H1 (cell line): ENCODE measurements at regions not wholly inside any gene's neighbourhood (a gene's known extent, or its start where the extent isn't known, plus 50 kb on each side); places are given as distances from the start of the nearest gene placed in this dataset.

Source experiments
- CTCF ChIA-PET: fragments of 300-600 bp; sonication (Branson Sonifier 250); formaldehyde crosslinking; loops from one replicate; lab custom pipeline; 2021; ENCODE audit not compliant: partially characterized antibody; lab: Charles Lee
- POLR2A ChIA-PET: fragments of 300-600 bp; sonication (Branson Sonifier 250); formaldehyde crosslinking; loops from one replicate; lab custom pipeline; 2021; ENCODE audit warnings: inconsistent platforms; ENCODE audit not compliant: partially characterized antibody; lab: Charles Lee
- DNase-seq, 2 experiments: peaks; one replicate each; pipeline versions ENCODE4 v3.0.0 to v3.0.0-alpha.2; 2010 to 2022; ENCODE audit warnings: low spot score in 2 of 2, low read depth in 1 of 2, mixed read lengths in 1 of 2
- FAIRE-seq: peaks from 2 replicates; lab custom pipeline; 2011; peaks lifted over from hg19 to GRCh38; lab: Jason Lieb, UNC
- H2AFZ ChIP-seq: 2 replicates; pipeline ENCODE4 v1.8.1; 2012; ENCODE audit warnings: low read length, inconsistent platforms
- H2AK5ac ChIP-seq: 2 replicates; pipeline ENCODE4 v1.6.1; 2013; ENCODE audit warnings: low read depth, low read length
- H2BK120ac ChIP-seq: replicated peaks from 2 replicates; pipeline ENCODE3; 2013; ENCODE audit warnings: low read depth, low read length, inconsistent platforms
- H2BK12ac ChIP-seq: 2 replicates; pipeline ENCODE4 v1.6.1; 2013; ENCODE audit warnings: low read depth, low read length
- H2BK15ac ChIP-seq: 2 replicates; pipeline ENCODE4 v1.6.1; 2013; ENCODE audit warnings: low read length
- H2BK20ac ChIP-seq: 2 replicates; pipeline ENCODE4 v1.6.1; 2013; ENCODE audit warnings: low read length
- H2BK5ac ChIP-seq: 2 replicates; pipeline ENCODE4 v1.6.1; 2013; ENCODE audit warnings: low read depth, low read length
- H3K14ac ChIP-seq: 2 replicates; pipeline ENCODE4 v1.6.1; 2013; ENCODE audit warnings: inconsistent platforms; ENCODE audit not compliant: insufficient read length
- H3K18ac ChIP-seq: 2 replicates; pipeline ENCODE4 v1.6.1; 2013; ENCODE audit warnings: low read length; ENCODE audit errors: extremely low read depth
- H3K23ac ChIP-seq: 2 replicates; pipeline ENCODE4 v1.6.1; 2013; ENCODE audit warnings: inconsistent platforms; ENCODE audit not compliant: insufficient read length
- H3K23me2 ChIP-seq: 2 replicates; pipeline ENCODE4 v1.6.1; 2013; ENCODE audit warnings: low read depth, low read length
- H3K27ac ChIP-seq: 2 replicates; pipeline ENCODE4 v1.6.1; 2011; ENCODE audit warnings: low read depth, low read length, inconsistent platforms
- H3K27me3 ChIP-seq, 4 experiments: replicated peaks in 1 of 4; 1 replicate in 1 of 4; 2 replicates in 3 of 4; pipeline versions ENCODE4 v1.6.1 to v1.8.1; 2011 to 2013; ENCODE audit warnings: low read length in 3 of 4, mild to moderate bottlenecking in 3 of 4, inconsistent platforms in 2 of 4, mixed read lengths in 2 of 4, moderate library complexity in 1 of 4; ENCODE audit not compliant: control insufficient read depth in 3 of 4, insufficient read depth in 3 of 4; ENCODE audit errors: extremely low read depth in 1 of 4
- H3K36me3 ChIP-seq, 4 experiments: 2 replicates each; pipeline versions ENCODE4 v1.6.1 to v1.8.1; 2011 to 2013; ENCODE audit warnings: mild to moderate bottlenecking in 4 of 4, low read length in 3 of 4, moderate library complexity in 2 of 4, control low read depth in 1 of 4, inconsistent platforms in 1 of 4; ENCODE audit not compliant: insufficient read depth in 4 of 4, control insufficient read depth in 2 of 4
- H3K4ac ChIP-seq: replicated peaks from 2 replicates; pipeline ENCODE3; 2013; ENCODE audit warnings: low read length, low read depth, mixed read lengths, inconsistent platforms; ENCODE audit not compliant: insufficient read length
- H3K4me1 ChIP-seq, 4 experiments: replicated peaks in 1 of 4; 1 replicate in 1 of 4; 2 replicates in 3 of 4; pipeline versions ENCODE4 v1.6.1 to v1.8.1; 2011 to 2013; ENCODE audit warnings: low read length in 3 of 4, inconsistent platforms in 2 of 4, mixed read lengths in 1 of 4; ENCODE audit not compliant: insufficient read depth in 4 of 4, control insufficient read depth in 3 of 4
- H3K4me2 ChIP-seq, 2 experiments: 2 replicates each; pipeline versions ENCODE4 v1.6.1 to v1.8.1; 2011 to 2013; ENCODE audit warnings: low read depth in 2 of 2, low read length in 2 of 2, control low read depth in 1 of 2, inconsistent platforms in 1 of 2, mild to moderate bottlenecking in 1 of 2; ENCODE audit not compliant: insufficient read depth in 1 of 2
- H3K4me3 ChIP-seq, 4 experiments: fragments of 200-600, 300-600 bp in 1 of 4; sonication (generic), shearing (Covaris generic), sonication (Bioruptor Twin) in 1 of 4; 2 replicates each; pipeline versions ENCODE4 v1.5.1 to v1.8.1; 2011 to 2016; ENCODE audit warnings: low read length in 4 of 4, low read depth in 3 of 4, control low read depth in 2 of 4, inconsistent platforms in 2 of 4, mild to moderate bottlenecking in 2 of 4, mixed read lengths in 1 of 4, moderate library complexity in 1 of 4; ENCODE audit not compliant: insufficient read depth in 2 of 4; ENCODE audit errors: extremely low read depth in 1 of 4
- H3K56ac ChIP-seq: replicated peaks from 2 replicates; pipeline ENCODE3; 2013; ENCODE audit warnings: low read depth, mild to moderate bottlenecking, mixed read lengths, low read length, inconsistent platforms; ENCODE audit not compliant: insufficient read length
- H3K79me1 ChIP-seq: 2 replicates; pipeline ENCODE4 v1.6.1; 2013; ENCODE audit warnings: low read depth, low read length, control low read depth
- H3K79me2 ChIP-seq, 2 experiments: 2 replicates each; pipeline versions ENCODE4 v1.6.1 to v1.8.1; 2012 to 2013; ENCODE audit warnings: low read length in 2 of 2, mild to moderate bottlenecking in 2 of 2, inconsistent platforms in 1 of 2; ENCODE audit not compliant: insufficient read depth in 2 of 2, control insufficient read depth in 1 of 2
- H3K9ac ChIP-seq, 4 experiments: replicated peaks in 1 of 4; 1 replicate in 1 of 4; 2 replicates in 3 of 4; pipeline versions ENCODE4 v1.6.1 to v1.8.1; 2011 to 2013; ENCODE audit warnings: low read depth in 3 of 4, low read length in 3 of 4, control low read depth in 2 of 4, mild to moderate bottlenecking in 2 of 4, moderate library complexity in 2 of 4, inconsistent platforms in 1 of 4; ENCODE audit errors: extremely low read depth in 1 of 4
- H3K9me3 ChIP-seq, 2 experiments: 2 replicates each; pipeline versions ENCODE4 v1.6.1 to v1.8.1; 2012 to 2013; ENCODE audit warnings: mild to moderate bottlenecking in 2 of 2, moderate library complexity in 2 of 2, control low read depth in 1 of 2, inconsistent platforms in 1 of 2, low read depth in 1 of 2, low read length in 1 of 2, mixed read lengths in 1 of 2; ENCODE audit not compliant: insufficient read depth in 2 of 2
- H4K20me1 ChIP-seq, 2 experiments: replicated peaks in 1 of 2; 2 replicates each; pipeline versions ENCODE3 to v1.8.1; 2011 to 2013; ENCODE audit warnings: inconsistent platforms in 2 of 2, low read length in 2 of 2, mild to moderate bottlenecking in 1 of 2; ENCODE audit not compliant: insufficient read depth in 2 of 2, control insufficient read depth in 1 of 2
- H4K5ac ChIP-seq: 2 replicates; pipeline ENCODE4 v1.6.1; 2013; ENCODE audit warnings: low read length, low read depth, mixed read lengths, inconsistent platforms; ENCODE audit not compliant: insufficient read length
- H4K8ac ChIP-seq: 2 replicates; pipeline ENCODE4 v1.8.0; 2013; ENCODE audit warnings: mild to moderate bottlenecking, moderate library complexity, low read length, inconsistent platforms; ENCODE audit not compliant: insufficient read depth; ENCODE audit errors: extremely low read depth
- H4K91ac ChIP-seq: replicated peaks from 2 replicates; pipeline ENCODE3; 2013; ENCODE audit warnings: low read length, mixed read lengths, inconsistent platforms; ENCODE audit not compliant: insufficient read length
- PHF8 ChIP-seq: fragments of 200-600 bp; sonication (generic); conservative IDR thresholded peaks from 2 replicates; pipeline ENCODE4 v1.7.1; 2012; ENCODE audit warnings: low read depth, mild to moderate bottlenecking, inconsistent platforms, low read length, moderate library complexity
- SP1 ChIP-seq: IDR thresholded peaks from 2 replicates; pipeline ENCODE4 v1.6.1; 2011; ENCODE audit warnings: low read depth, low read length
- WGBS, 2 experiments: shearing (Covaris generic) in 1 of 2; methylation state at CpG; one replicate each; pipeline versions ENCODE4 v1.1.6 to v1.1.7; 2013 to 2015; ENCODE audit warnings: low lambda C conversion rate in 2 of 2, mixed read lengths in 2 of 2, inconsistent platforms in 1 of 2, low coverage in 1 of 2, missing lambda C conversion rate in 1 of 2; ENCODE audit not compliant: insufficient replicate concordance in 2 of 2, insufficient coverage in 1 of 2, insufficient read length in 1 of 2; ENCODE audit errors: extremely low coverage in 1 of 2, missing lambda C conversion rate in 1 of 2; 5-methylcytosine and 5-hydroxymethylcytosine counted together

GRCh38 chr5:165920655-165921054 is 2370.8 kb upstream of the WWC1 start:
- H3K14ac ChIP-seq: no peak overlapping the region
- no peaks in the 10 kb centered on the region for H3K23me2 ChIP-seq
- no peak overlapping the region for H4K8ac ChIP-seq
- no peak overlapping the region for H3K56ac ChIP-seq
- DNase-seq (no peak), FAIRE-seq (no peak)
- no peaks in the 10 kb centered on the region for H4K20me1 ChIP-seq
- no peaks in the 10 kb centered on the region; a peak in 1 of 8 replicates for H3K36me3 ChIP-seq
- no peak overlapping the region for H2BK120ac ChIP-seq
- no peak overlapping the region for H2AFZ ChIP-seq
- no peak overlapping the region for H2BK5ac ChIP-seq
- H2BK12ac ChIP-seq: no peak overlapping the region
- H3K9me3 ChIP-seq: no peaks in the 10 kb centered on the region
- ChIA-PET POLR2A (no interaction called here), CTCF (no interaction called here)
- H2BK15ac ChIP-seq: no peak overlapping the region
- no peak overlapping the region for H3K18ac ChIP-seq
- no peak overlapping the region for H3K9ac ChIP-seq
- no peak overlapping the region for H2AK5ac ChIP-seq
- H4K5ac ChIP-seq: no peak overlapping the region
- no peaks in the 10 kb centered on the region for H3K27me3 ChIP-seq
- no peak overlapping the region for H3K23ac ChIP-seq
- no peaks in the 10 kb centered on the region for H3K79me2 ChIP-seq
- no peak overlapping the region for H2BK20ac ChIP-seq
- no peaks in the 10 kb centered on the region for H3K79me1 ChIP-seq
- no peak overlapping the region for H3K4me3 ChIP-seq
- H3K27ac ChIP-seq: no peak overlapping the region
- 90% methylated on average over 1 of the region's 1 CpG; no CpG with 5 or more reads in 1 of the 2 experiments for WGBS, 2 experiments
- H3K4me2 ChIP-seq: no peak overlapping the region
- H4K91ac ChIP-seq: no peak overlapping the region
- TF ChIP-seq SP1: no peak
- TF ChIP-seq PHF8: no peak
- no peaks in the 10 kb centered on the region for H3K4me1 ChIP-seq
- no peak overlapping the region for H3K4ac ChIP-seq
